ENCODE measurements at regions not wholly inside any gene's neighbourhood (a gene's known extent, or its start where the extent isn't known, plus 50 kb on each side); places are given as distances from the start of the nearest gene placed in this dataset.

- TF ChIP-seq CTCF (IDR thresholded peaks at IDR 0.05) (no peak), POLR2AphosphoS5 (IDR thresholded peaks at IDR 0.05) (no peak)
Observed at GRCh38 chr5:43798740-43799139, 195.8 kb downstream of the NNT start.
